Activated CD4-positive, alpha-beta T cell treated with anti-CD3 and anti-CD28 coated beads, Interleukin-2, amount 10 ng/mL, durations not matched to agents 7 days and 5 days (primary cell): ENCODE measurements at regions not wholly inside any gene's neighbourhood (a gene's known extent, or its start where the extent isn't known, plus 50 kb on each side); places are given as distances from the start of the nearest gene placed in this dataset.

Experiments
- CTCF ChIA-PET: fragments of 350-600 bp; sonication (Branson Sonifier 250); formaldehyde crosslinking; loops from one replicate; lab custom pipeline; 2021; ENCODE audit warnings: antibody characterized with exemption; lab: Charles Lee
- POLR2A ChIA-PET: fragments of 350-600 bp; sonication (Branson Sonifier 250); formaldehyde crosslinking; loops from one replicate; lab custom pipeline; 2021; ENCODE audit warnings: antibody characterized with exemption; lab: Charles Lee
- DNase-seq: peaks from one replicate; pipeline ENCODE4 v3.0.0-alpha.2; 2020
- H3K27ac Mint-ChIP-seq: one replicate; pipeline ENCODE4 v1.8.0; 2021; ENCODE audit warnings: mild to moderate bottlenecking, moderate library complexity, mixed read lengths
- H3K27me3 Mint-ChIP-seq: one replicate; pipeline ENCODE4 v1.8.0; 2021; ENCODE audit warnings: mixed read lengths
- H3K36me3 Mint-ChIP-seq: one replicate; pipeline ENCODE4 v1.8.0; 2021; ENCODE audit warnings: low read depth, mixed read lengths
- H3K4me1 Mint-ChIP-seq: one replicate; pipeline ENCODE4 v1.8.0; 2021; ENCODE audit warnings: mixed read lengths
- H3K4me3 Mint-ChIP-seq: one replicate; pipeline ENCODE4 v1.8.0; 2021; ENCODE audit warnings: mild to moderate bottlenecking, moderate library complexity, mixed read lengths
- H3K9me3 Mint-ChIP-seq: one replicate; pipeline ENCODE4 v1.8.0; 2021; ENCODE audit warnings: mixed read lengths

DNA sequence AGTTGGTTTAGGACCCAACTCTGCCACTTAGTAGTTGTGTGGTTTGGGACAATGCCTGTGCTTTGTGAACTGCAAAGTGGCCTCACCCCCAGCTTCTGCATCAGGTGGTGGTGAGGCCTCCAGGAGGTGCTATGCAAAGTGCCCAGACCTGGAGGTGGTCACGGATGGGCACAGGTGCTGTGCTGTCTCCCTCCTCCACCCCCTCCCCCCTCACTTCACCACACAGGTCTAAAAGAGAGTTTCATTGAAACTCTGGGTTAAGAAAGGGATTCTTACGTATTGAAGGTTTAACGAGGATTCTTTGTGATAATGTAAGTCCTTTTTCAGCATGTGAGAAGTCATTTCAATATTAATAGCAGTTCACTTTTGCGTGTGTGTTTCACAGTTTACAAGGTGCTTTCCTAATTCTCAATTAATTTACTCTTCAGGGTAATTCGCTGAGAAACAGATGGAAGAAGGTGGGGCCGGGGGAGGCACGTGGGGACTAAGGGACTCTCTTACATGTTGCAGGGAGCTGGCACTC lies 369.9 kb downstream of the LPIN1 start:
- POLR2A ChIA-PET = no interaction called here
- CTCF ChIA-PET = no interaction called here
- Mint-ChIP-seq H3K27ac (no peak overlapping the region), H3K36me3 (no peaks in the 10 kb centered on the region), H3K4me1 (peaks cover under 1% of the 10 kb centered on the region), H3K4me3 (no peak overlapping the region), H3K27me3 (peaks cover 1% of the 10 kb centered on the region), H3K9me3 (no peaks in the 10 kb centered on the region)
- no peak for DNase-seq

DNA sequence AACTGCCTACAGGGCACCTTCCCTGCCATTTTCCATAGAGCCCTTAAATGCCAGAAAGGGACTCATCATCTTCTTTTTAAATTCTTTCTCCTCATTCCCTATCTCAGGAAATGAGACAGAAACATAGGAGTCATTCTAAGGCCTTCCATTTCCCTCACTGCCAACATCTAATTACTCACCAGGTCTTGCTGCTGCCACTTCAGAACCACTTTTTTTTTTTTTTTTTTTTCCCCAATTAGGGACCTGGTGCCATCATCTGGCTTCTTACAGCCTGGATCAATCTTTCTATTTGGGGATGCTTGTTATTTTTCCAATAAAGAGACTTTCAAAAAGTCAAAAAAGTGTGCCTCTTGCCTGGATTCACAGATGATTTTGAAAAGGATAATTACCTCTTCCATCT lies 373.4 kb downstream of the LPIN1 start:
- DNase-seq = no peak
- Mint-ChIP-seq H3K9me3 (peaks cover 2% of the 10 kb centered on the region), H3K27ac (no peak overlapping the region), H3K4me3 (no peak overlapping the region), H3K36me3 (no peaks in the 10 kb centered on the region), H3K27me3 (no peaks in the 10 kb centered on the region), H3K4me1 (no peaks in the 10 kb centered on the region)
- ChIA-PET POLR2A (no interaction called here), CTCF (no interaction called here)

DNA sequence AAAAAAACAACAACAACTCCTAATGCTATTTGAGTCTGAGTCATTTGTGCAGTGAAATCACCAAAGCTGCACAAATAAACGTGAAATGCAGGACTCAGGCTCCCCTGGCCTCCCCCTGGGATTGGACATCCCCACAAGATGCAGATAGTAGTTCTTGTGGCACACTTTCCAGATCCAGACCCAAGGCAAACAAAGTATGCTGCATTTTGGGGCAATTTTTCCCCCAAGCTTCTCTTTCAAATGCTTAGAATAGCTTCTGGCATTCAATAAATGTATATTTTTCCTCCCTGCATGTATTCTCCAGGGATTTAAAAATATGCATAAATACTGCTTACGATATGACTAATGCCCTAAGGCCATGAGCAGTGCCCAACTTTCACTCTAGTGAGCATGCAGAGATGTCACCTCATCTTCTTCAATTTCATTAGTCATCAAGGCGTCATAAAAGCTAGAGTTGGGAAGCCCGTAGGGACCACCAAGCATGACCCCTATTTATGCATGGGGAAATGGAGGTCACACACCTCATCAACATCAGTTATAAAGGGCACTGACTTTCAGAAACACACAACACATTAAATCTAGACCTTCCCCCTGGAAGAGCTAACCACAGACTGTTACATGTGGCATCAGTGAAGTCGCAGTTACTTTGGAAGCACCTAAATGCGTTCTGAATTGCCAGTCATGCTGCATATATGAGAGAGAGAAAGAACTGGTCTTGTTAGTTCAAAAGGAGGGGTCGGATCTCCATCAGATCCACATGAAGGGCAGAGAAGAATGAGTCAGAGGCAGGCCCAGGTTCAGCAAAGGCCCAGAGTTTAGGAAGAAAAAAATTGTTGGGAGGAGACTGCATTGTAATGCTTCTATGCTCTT lies 374.1 kb downstream of the LPIN1 start:
- Mint-ChIP-seq H3K36me3 (no peaks in the 10 kb centered on the region), H3K9me3 (peaks cover 2% of the 10 kb centered on the region), H3K27ac (no peak overlapping the region), H3K4me3 (no peak overlapping the region), H3K4me1 (no peaks in the 10 kb centered on the region), H3K27me3 (no peaks in the 10 kb centered on the region)
- no peak for DNase-seq
- ChIA-PET POLR2A (no interaction called here), CTCF (no interaction called here)

DNA sequence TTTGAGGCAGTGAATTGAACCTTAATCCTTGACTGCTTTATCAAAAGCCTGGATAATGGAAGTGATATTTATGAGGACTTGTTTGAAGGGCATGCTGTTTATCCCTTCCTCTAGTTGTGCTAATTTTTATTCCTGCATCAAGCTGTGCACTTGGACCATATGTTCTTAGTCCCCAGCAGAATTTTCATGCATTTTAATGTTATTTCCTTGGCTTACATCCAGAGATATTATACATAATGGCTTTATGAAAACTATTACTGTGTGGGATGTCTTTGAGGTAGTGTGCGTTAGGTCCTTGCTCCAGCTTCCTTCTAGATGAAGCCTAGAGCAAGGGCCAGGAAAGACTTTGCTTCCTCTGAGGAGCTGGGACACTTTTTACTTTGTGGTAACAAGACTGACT lies 378.4 kb downstream of the LPIN1 start:
- Mint-ChIP-seq H3K4me3 (no peak overlapping the region), H3K4me1 (peaks cover 4% of the 10 kb centered on the region), H3K9me3 (peaks cover 8% of the 10 kb centered on the region), H3K36me3 (peaks cover 14% of the 10 kb centered on the region), H3K27me3 (no peaks in the 10 kb centered on the region), H3K27ac (no peak overlapping the region)
- ChIA-PET POLR2A (no interaction called here), CTCF (no interaction called here)
- no peak for DNase-seq

- no peak overlapping the region for H3K27ac Mint-ChIP-seq
- H3K27me3 Mint-ChIP-seq = no peaks in the 10 kb centered on the region
- DNase-seq = no peak
- peaks cover 8% of the 10 kb centered on the region for H3K9me3 Mint-ChIP-seq
- peaks cover 14% of the 10 kb centered on the region for H3K36me3 Mint-ChIP-seq
- ChIA-PET CTCF (interaction anchor here (1.0 kb wide), 1 partner anchor 590 kb away, joined by 3 read pairs; no protein-coding TSS in a partner anchor), POLR2A (no interaction called here)
- H3K4me1 Mint-ChIP-seq = peaks cover 4% of the 10 kb centered on the region
- H3K4me3 Mint-ChIP-seq = no peak overlapping the region
These were observed 379.9 kb downstream of the LPIN1 start for GRCh38 chr2:12126318-12126717.

- ChIA-PET CTCF (no interaction called here), POLR2A (no interaction called here)
- Mint-ChIP-seq H3K9me3 (peaks cover 8% of the 10 kb centered on the region), H3K27me3 (no peaks in the 10 kb centered on the region), H3K27ac (no peak overlapping the region), H3K36me3 (peaks cover 14% of the 10 kb centered on the region), H3K4me1 (peaks cover 4% of the 10 kb centered on the region), H3K4me3 (peak overlapping the region; percentile 52)
- peak; percentile 25 for DNase-seq
These were observed 381.2 kb downstream of the LPIN1 start for GRCh38 chr2:12127638-12128037.

- no peaks in the 10 kb centered on the region for H3K4me1 Mint-ChIP-seq
- H3K36me3 Mint-ChIP-seq = peaks cover 5% of the 10 kb centered on the region
- no peak overlapping the region for H3K27ac Mint-ChIP-seq
- ChIA-PET POLR2A (no interaction called here), CTCF (no interaction called here)
- DNase-seq = no peak
- H3K4me3 Mint-ChIP-seq = no peak overlapping the region
- H3K9me3 Mint-ChIP-seq = peaks cover under 1% of the 10 kb centered on the region
- peaks cover under 1% of the 10 kb centered on the region for H3K27me3 Mint-ChIP-seq
These were observed 385.5 kb downstream of the LPIN1 start for GRCh38 chr2:12131975-12132374.

DNA sequence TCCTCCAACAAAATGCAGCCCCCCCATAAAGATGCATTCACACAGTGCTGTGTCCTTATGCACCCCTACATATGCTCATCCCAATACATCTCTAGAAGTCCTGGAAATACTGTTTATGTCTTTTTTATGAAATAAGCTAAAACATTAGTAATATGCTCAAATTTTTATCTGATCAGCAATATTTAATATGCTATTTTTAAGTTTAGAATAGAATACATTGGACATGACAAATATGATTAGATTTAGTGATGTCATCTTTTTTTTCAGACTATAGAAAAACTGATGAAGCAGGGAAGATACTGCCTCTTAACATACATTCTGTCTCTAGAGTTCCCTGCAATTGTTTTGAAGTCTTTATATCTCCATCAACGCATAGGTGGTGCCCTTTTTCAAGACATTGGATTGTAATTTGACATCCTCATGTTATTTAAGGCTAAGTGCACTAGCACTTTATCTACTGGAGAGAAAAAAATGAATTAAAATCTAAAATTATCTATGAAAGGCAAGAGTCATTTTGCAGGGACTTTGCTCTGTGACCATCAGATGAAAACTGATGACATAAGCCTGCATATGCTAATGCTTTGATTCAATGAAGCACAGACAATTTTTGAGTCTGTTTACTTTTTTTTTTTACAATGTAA lies 395.3 kb downstream of the LPIN1 start:
- Mint-ChIP-seq H3K27ac (no peak overlapping the region), H3K9me3 (peaks cover 3% of the 10 kb centered on the region), H3K27me3 (peaks cover 8% of the 10 kb centered on the region), H3K4me1 (peaks cover 2% of the 10 kb centered on the region), H3K36me3 (no peaks in the 10 kb centered on the region), H3K4me3 (no peak overlapping the region)
- ChIA-PET POLR2A (no interaction called here), CTCF (interaction anchor here (0.6 to 1.7 kb wide), 2 partner anchors 18 to 362 kb away, joined by 3 to 5 read pairs; no protein-coding TSS in a partner anchor)
- DNase-seq = no peak

DNA sequence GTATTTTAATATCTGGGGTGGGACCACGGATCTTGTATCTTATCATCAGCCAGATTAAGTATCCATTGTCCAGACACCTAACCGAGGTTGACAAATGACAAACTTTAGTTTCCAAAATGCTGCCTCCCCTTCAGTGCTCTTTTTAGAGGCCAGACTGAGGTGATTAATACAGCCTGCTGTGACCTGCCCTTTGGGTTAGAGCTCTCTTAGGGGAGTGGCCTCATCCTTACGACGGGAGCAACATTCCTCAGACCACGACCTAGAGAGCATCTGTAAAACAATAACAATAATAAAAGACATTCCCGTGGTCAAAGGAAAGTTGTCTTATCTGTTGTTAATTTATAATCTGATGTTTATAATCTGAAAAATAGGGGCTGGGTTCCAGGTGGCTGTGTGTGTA lies 405.3 kb downstream of the LPIN1 start:
- Mint-ChIP-seq H3K4me1 (no peaks in the 10 kb centered on the region), H3K27me3 (no peaks in the 10 kb centered on the region), H3K36me3 (no peaks in the 10 kb centered on the region), H3K9me3 (no peaks in the 10 kb centered on the region), H3K27ac (no peak overlapping the region), H3K4me3 (no peak overlapping the region)
- ChIA-PET CTCF (interaction anchor here (1.0 kb wide), 1 partner anchor 9 kb away, joined by 4 read pairs; no protein-coding TSS in a partner anchor), POLR2A (no interaction called here)
- DNase-seq = no peak

DNA sequence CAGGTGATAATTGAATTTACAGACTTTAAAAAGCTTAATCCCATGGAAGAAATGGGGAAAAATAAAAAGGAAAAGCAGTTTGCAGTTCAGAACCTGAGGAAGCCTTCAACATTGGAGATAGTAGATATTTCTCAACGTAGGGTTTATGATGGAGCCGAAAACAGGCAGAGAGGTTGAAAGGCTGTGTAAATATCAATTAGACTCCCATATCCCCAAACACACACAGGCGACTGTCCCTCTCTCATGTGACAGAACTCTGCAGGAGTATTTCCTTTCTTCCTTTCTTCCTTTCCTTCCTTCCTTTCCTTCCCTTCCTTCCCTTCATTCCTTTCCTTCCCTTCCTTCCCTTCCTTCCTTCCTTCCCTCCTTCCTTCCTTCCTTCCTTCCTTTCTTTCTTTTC lies 406.5 kb downstream of the LPIN1 start:
- Mint-ChIP-seq H3K4me1 (no peaks in the 10 kb centered on the region), H3K9me3 (no peaks in the 10 kb centered on the region), H3K4me3 (no peak overlapping the region), H3K27ac (no peak overlapping the region), H3K36me3 (no peaks in the 10 kb centered on the region), H3K27me3 (no peaks in the 10 kb centered on the region)
- DNase-seq = no peak
- CTCF ChIA-PET = no interaction called here
- POLR2A ChIA-PET = no interaction called here

- CTCF ChIA-PET = no interaction called here
- H3K36me3 Mint-ChIP-seq = no peaks in the 10 kb centered on the region
- no peaks in the 10 kb centered on the region for H3K4me1 Mint-ChIP-seq
- H3K9me3 Mint-ChIP-seq = no peaks in the 10 kb centered on the region
- no peak for DNase-seq
- peaks cover 2% of the 10 kb centered on the region for H3K27me3 Mint-ChIP-seq
- H3K4me3 Mint-ChIP-seq = no peak overlapping the region
- H3K27ac Mint-ChIP-seq = no peak overlapping the region
- POLR2A ChIA-PET = no interaction called here
These were observed 409.0 kb downstream of the LPIN1 start for GRCh38 chr2:12155303-12156051.

- no peaks in the 10 kb centered on the region for H3K4me1 Mint-ChIP-seq
- H3K36me3 Mint-ChIP-seq = no peaks in the 10 kb centered on the region
- H3K4me3 Mint-ChIP-seq = no peak overlapping the region
- H3K27me3 Mint-ChIP-seq = peaks cover 2% of the 10 kb centered on the region
- no peak for DNase-seq
- POLR2A ChIA-PET = no interaction called here
- H3K9me3 Mint-ChIP-seq = no peaks in the 10 kb centered on the region
- H3K27ac Mint-ChIP-seq = no peak overlapping the region
- CTCF ChIA-PET = interaction anchor here (0.7 to 1.9 kb wide), 2 partner anchors 13 to 560 kb away, joined by 4 read pairs; partner anchors contain the start of gene TRIB2
These were observed 409.9 kb downstream of the LPIN1 start for GRCh38 chr2:12156349-12156748.
